ENCODE measurements at regions not wholly inside any gene's neighbourhood (a gene's known extent, or its start where the extent isn't known, plus 50 kb on each side); places are given as distances from the start of the nearest gene placed in this dataset.

DNA sequence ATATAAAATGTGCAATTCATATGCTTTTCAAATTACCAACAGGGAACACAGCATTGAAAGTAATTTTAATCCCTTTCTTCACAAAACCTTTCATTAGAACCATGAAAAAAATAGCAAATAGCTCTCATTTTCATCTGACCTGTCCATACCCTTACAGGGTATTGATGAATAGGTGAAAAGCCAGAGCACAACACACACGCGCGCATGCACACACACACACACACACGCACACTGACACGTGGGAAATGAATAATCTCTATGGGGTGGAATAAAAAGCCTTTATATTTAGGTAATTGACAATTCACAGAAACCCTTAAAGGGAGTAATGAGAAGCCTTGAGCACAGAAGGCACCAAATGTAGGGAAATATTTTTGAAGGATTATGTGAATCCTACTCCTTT lies 76.2 kb upstream of the POU2AF2 start:
- TF ChIP-seq CREB1 (IDR thresholded peaks at IDR 0.05; ENCODE audit: low read depth) (no peak), TAF1 (IDR thresholded peaks at IDR 0.05; ENCODE audit: low read depth) (no peak), EGR1 (IDR thresholded peaks at IDR 0.05) (no peak), YY1 (IDR thresholded peaks at IDR 0.05; ENCODE audit: low read depth) (no peak), FOXM1 (IDR thresholded peaks at IDR 0.05; ENCODE audit: borderline replicate concordance, low read depth) (no peak), ZBTB7A (IDR thresholded peaks at IDR 0.05; ENCODE audit: low read depth) (no peak), TEAD4 (IDR thresholded peaks at IDR 0.05) (no peak), CEBPB (IDR thresholded peaks at IDR 0.05) (no peak)
- TF ChIP-seq, protein P1, sequence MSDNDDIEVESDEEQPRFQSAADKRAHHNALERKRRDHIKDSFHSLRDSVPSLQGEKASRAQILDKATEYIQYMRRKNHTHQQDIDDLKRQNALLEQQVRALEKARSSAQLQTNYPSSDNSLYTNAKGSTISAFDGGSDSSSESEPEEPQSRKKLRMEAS (IDR thresholded peaks at IDR 0.05) = no peak
- TF ChIP-seq, protein P2, sequence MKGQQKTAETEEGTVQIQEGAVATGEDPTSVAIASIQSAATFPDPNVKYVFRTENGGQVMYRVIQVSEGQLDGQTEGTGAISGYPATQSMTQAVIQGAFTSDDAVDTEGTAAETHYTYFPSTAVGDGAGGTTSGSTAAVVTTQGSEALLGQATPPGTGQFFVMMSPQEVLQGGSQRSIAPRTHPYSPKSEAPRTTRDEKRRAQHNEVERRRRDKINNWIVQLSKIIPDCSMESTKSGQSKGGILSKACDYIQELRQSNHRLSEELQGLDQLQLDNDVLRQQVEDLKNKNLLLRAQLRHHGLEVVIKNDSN (IDR thresholded peaks at IDR 0.05) = no peak
- TF ChIP-seq, protein P3, sequence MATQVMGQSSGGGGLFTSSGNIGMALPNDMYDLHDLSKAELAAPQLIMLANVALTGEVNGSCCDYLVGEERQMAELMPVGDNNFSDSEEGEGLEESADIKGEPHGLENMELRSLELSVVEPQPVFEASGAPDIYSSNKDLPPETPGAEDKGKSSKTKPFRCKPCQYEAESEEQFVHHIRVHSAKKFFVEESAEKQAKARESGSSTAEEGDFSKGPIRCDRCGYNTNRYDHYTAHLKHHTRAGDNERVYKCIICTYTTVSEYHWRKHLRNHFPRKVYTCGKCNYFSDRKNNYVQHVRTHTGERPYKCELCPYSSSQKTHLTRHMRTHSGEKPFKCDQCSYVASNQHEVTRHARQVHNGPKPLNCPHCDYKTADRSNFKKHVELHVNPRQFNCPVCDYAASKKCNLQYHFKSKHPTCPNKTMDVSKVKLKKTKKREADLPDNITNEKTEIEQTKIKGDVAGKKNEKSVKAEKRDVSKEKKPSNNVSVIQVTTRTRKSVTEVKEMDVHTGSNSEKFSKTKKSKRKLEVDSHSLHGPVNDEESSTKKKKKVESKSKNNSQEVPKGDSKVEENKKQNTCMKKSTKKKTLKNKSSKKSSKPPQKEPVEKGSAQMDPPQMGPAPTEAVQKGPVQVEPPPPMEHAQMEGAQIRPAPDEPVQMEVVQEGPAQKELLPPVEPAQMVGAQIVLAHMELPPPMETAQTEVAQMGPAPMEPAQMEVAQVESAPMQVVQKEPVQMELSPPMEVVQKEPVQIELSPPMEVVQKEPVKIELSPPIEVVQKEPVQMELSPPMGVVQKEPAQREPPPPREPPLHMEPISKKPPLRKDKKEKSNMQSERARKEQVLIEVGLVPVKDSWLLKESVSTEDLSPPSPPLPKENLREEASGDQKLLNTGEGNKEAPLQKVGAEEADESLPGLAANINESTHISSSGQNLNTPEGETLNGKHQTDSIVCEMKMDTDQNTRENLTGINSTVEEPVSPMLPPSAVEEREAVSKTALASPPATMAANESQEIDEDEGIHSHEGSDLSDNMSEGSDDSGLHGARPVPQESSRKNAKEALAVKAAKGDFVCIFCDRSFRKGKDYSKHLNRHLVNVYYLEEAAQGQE (IDR thresholded peaks at IDR 0.05; ENCODE audit: low read depth) = no peak

DNA sequence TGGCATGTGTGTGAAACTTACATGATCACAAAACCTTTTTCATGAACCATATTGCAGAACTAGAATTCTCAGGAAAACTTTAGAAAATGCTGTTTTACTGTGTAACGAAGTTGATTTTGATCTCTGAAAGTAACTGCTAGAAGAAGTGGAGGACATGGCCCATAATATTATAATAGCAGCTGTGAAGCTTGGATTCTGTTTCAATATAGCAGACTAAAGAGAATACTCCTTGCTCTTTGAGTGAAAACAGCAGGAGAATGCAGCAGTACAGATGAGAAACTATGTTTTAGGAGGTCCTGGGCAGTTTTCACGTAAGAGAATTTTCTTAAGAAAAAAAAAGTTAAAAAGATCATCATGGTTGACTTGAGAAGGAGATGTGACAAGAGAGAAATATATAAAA lies 76.7 kb upstream of the POU2AF2 start:
- TF ChIP-seq NFIC (IDR thresholded peaks at IDR 0.05) (no peak), CREB1 (IDR thresholded peaks at IDR 0.05; ENCODE audit: low read depth) (no peak), CEBPB (IDR thresholded peaks at IDR 0.05) (no peak), ZBTB7A (IDR thresholded peaks at IDR 0.05; ENCODE audit: low read depth) (no peak)
- TF ChIP-seq, protein P3 (IDR thresholded peaks at IDR 0.05; ENCODE audit: low read depth) = no peak
- TF ChIP-seq, protein P2 (IDR thresholded peaks at IDR 0.05) = no peak
- TF ChIP-seq, protein P1 (IDR thresholded peaks at IDR 0.05) = no peak

DNA sequence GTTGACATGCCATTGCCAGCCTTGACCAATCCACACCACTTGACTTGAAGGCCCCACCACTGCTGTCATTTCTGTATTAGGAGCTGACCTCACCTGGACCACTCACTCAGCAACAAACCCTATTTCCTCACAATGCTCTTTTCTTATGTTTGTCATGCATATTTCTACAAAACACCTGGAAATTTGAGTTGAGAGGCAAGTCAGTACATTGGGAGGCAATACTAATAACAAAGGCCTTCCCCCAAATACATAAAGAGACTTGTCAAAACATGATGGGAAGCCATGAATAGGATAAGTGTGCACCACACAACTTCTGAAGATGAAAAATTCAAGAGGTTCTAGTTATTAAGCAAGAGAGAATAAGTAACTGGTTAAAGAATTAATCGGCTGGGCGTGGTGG lies 77.9 kb upstream of the POU2AF2 start:
- TF ChIP-seq EP300 (IDR thresholded peaks at IDR 0.05; ENCODE audit: borderline replicate concordance) (no peak), RAD21 (IDR thresholded peaks at IDR 0.05; ENCODE audit: low read depth) (no peak), CEBPB (IDR thresholded peaks at IDR 0.05) (no peak), EGR1 (IDR thresholded peaks at IDR 0.05) (no peak), NFIC (IDR thresholded peaks at IDR 0.05) (no peak), FOXM1 (IDR thresholded peaks at IDR 0.05; ENCODE audit: borderline replicate concordance, low read depth) (no peak), TEAD4 (IDR thresholded peaks at IDR 0.05) (no peak), YY1 (IDR thresholded peaks at IDR 0.05; ENCODE audit: low read depth) (no peak), TAF1 (IDR thresholded peaks at IDR 0.05; ENCODE audit: low read depth) (no peak), CREB1 (IDR thresholded peaks at IDR 0.05; ENCODE audit: low read depth) (no peak)
- TF ChIP-seq, protein P1 (IDR thresholded peaks at IDR 0.05) = no peak
- TF ChIP-seq, protein P3 (IDR thresholded peaks at IDR 0.05; ENCODE audit: low read depth) = no peak
- TF ChIP-seq, protein P2 (IDR thresholded peaks at IDR 0.05) = no peak

DNA sequence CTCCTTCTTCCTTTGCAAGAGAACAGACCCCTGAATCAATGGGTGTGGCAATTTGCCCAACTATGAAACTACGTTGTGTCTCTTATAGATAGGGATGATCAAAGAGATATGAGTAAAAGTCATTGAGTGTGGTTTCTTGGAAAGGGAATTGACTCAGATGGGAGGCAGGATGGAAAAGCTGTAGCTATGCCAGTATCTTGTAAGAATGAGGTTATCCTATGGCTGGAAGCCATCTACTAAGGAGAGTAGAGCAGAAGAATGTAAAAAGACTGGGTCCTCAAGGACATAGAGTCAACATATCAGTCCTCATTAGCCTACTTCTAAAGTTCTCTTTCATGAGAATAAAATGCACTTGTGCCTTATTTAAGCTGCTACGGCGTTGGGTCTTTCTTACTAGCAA lies 78.9 kb upstream of the POU2AF2 start:
- TF ChIP-seq TAF1 (IDR thresholded peaks at IDR 0.05; ENCODE audit: low read depth) (no peak), NFIC (IDR thresholded peaks at IDR 0.05) (no peak), CEBPB (IDR thresholded peaks at IDR 0.05) (no peak), CREB1 (IDR thresholded peaks at IDR 0.05; ENCODE audit: low read depth) (no peak), YY1 (IDR thresholded peaks at IDR 0.05; ENCODE audit: low read depth) (no peak), EGR1 (IDR thresholded peaks at IDR 0.05) (no peak), EP300 (IDR thresholded peaks at IDR 0.05; ENCODE audit: borderline replicate concordance) (no peak), RAD21 (IDR thresholded peaks at IDR 0.05; ENCODE audit: low read depth) (no peak), TEAD4 (IDR thresholded peaks at IDR 0.05) (no peak), FOXM1 (IDR thresholded peaks at IDR 0.05; ENCODE audit: borderline replicate concordance, low read depth) (no peak), TCF12 (IDR thresholded peaks at IDR 0.05; ENCODE audit: low read depth) (no peak), ZBTB7A (IDR thresholded peaks at IDR 0.05; ENCODE audit: low read depth) (no peak)
- TF ChIP-seq, protein P3 (IDR thresholded peaks at IDR 0.05; ENCODE audit: low read depth) = no peak
- TF ChIP-seq, protein P1 (IDR thresholded peaks at IDR 0.05) = no peak
- TF ChIP-seq, protein P2 (IDR thresholded peaks at IDR 0.05) = no peak

All from Ishikawa (cell line).